Progenitor cell of endocrine pancreas (in vitro differentiated cells): ENCODE measurements at regions not wholly inside any gene's neighbourhood (a gene's known extent, or its start where the extent isn't known, plus 50 kb on each side); places are given as distances from the start of the nearest gene placed in this dataset.

Experiments
- DNase-seq: peaks from one replicate; pipeline ENCODE4 v3.0.0; 2021; ENCODE audit warnings: low spot score; ENCODE audit not compliant: unreplicated experiment
- H3K27ac Mint-ChIP-seq: 2 replicates; pipeline ENCODE4 v1.8.0; 2021; ENCODE audit warnings: mild to moderate bottlenecking, moderate library complexity, mixed read lengths
- H3K27me3 Mint-ChIP-seq: 2 replicates; pipeline ENCODE4 v1.8.0; 2021; ENCODE audit warnings: mixed read lengths
- H3K36me3 Mint-ChIP-seq: 2 replicates; pipeline ENCODE4 v1.8.0; 2022; ENCODE audit warnings: mixed read lengths; ENCODE audit not compliant: insufficient read depth
- H3K4me1 Mint-ChIP-seq: 2 replicates; pipeline ENCODE4 v1.8.0; 2021; ENCODE audit warnings: low read depth, mixed read lengths
- H3K4me3 Mint-ChIP-seq: 2 replicates; pipeline ENCODE4 v1.8.0; 2021; ENCODE audit warnings: low read depth, mild to moderate bottlenecking, moderate library complexity, mixed read lengths
- H3K9me3 Mint-ChIP-seq: 2 replicates; pipeline ENCODE4 v1.8.0; 2021; ENCODE audit warnings: low read depth, mixed read lengths
- TF ChIP-seq, protein P1 (sequence below): fragments of 200-600 bp; sonication (generic); IDR thresholded peaks from one replicate; pipeline ENCODE4 v1.5.0; 2021; ENCODE audit warnings: antibody characterized with exemption, mild to moderate bottlenecking; ENCODE audit not compliant: unreplicated experiment

DNA sequence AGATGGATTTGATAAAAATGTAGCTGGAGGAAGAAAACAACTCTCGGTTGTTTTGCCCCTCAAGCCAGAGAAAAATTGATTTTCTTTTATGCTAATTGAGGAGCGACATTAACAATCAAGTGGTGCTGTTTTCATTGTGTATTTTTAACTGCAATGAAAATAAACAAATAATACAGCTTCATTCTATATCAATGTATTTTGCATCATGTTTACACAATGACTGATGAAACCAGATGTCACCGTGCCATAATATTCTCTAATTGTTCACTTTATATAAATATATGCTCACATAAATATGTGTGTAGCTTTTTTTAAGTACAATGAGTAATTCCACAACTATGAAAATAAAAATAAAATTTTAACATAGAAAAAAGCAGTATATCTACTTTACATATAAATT lies 139.0 kb upstream of the PRDM9 start:
- H3K27ac Mint-ChIP-seq = no peak overlapping the region
- H3K4me3 Mint-ChIP-seq = no peak overlapping the region
- no peak for DNase-seq
- TF ChIP-seq, protein P1, sequence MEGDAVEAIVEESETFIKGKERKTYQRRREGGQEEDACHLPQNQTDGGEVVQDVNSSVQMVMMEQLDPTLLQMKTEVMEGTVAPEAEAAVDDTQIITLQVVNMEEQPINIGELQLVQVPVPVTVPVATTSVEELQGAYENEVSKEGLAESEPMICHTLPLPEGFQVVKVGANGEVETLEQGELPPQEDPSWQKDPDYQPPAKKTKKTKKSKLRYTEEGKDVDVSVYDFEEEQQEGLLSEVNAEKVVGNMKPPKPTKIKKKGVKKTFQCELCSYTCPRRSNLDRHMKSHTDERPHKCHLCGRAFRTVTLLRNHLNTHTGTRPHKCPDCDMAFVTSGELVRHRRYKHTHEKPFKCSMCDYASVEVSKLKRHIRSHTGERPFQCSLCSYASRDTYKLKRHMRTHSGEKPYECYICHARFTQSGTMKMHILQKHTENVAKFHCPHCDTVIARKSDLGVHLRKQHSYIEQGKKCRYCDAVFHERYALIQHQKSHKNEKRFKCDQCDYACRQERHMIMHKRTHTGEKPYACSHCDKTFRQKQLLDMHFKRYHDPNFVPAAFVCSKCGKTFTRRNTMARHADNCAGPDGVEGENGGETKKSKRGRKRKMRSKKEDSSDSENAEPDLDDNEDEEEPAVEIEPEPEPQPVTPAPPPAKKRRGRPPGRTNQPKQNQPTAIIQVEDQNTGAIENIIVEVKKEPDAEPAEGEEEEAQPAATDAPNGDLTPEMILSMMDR = no peak
- H3K4me1 Mint-ChIP-seq = no peaks in the 10 kb centered on the region
- peaks cover 3% of the 10 kb centered on the region for H3K9me3 Mint-ChIP-seq
- no peaks in the 10 kb centered on the region for H3K36me3 Mint-ChIP-seq
- no peaks in the 10 kb centered on the region for H3K27me3 Mint-ChIP-seq

DNA sequence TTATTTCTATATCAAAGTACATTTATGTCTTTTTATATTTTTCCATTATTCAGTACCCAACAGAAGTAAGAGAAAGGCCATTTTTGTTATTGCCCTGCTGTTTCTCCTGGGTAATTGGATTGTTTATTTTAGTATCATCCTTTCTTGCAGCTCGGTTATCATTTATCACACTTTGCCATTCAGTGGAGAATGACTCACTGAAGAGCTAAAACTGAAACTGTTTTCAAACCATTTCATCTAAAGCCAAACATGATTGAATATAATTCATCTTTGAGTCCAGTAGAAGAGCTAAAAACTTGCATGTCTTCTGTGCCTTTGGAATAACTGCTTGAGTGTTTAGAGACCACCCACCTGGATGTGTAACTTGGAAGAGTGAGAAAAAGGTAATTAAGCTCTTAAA lies 139.5 kb upstream of the PRDM9 start:
- H3K27me3 Mint-ChIP-seq = no peaks in the 10 kb centered on the region
- no peak for DNase-seq
- peaks cover 3% of the 10 kb centered on the region for H3K9me3 Mint-ChIP-seq
- no peak overlapping the region for H3K4me3 Mint-ChIP-seq
- no peak overlapping the region for H3K27ac Mint-ChIP-seq
- H3K36me3 Mint-ChIP-seq = no peaks in the 10 kb centered on the region
- no peaks in the 10 kb centered on the region for H3K4me1 Mint-ChIP-seq
- TF ChIP-seq, protein P1 = no peak

DNA sequence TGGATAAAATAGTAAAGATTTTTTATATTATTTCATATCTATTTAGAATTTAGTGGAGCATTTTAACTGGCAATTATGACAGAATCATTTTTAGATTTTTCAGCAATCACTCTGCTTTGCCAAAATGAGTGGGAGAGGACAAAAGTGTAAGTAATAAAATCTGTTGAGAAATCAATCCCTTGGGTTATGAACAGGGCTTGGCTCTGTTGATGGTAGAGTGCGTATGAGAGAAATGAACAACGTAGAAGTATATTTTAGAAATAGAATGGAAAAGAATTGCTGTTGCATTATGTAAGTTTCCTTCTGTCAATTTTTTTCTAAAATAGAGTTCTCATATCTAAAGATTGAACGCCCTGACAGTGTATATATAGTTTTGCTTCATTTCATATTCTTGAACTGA lies 154.1 kb upstream of the PRDM9 start:
- no peak overlapping the region for H3K4me3 Mint-ChIP-seq
- H3K9me3 Mint-ChIP-seq = no peaks in the 10 kb centered on the region
- TF ChIP-seq, protein P1 = no peak
- no peaks in the 10 kb centered on the region for H3K36me3 Mint-ChIP-seq
- DNase-seq = no peak
- no peak overlapping the region for H3K27ac Mint-ChIP-seq
- no peaks in the 10 kb centered on the region for H3K27me3 Mint-ChIP-seq
- H3K4me1 Mint-ChIP-seq = no peaks in the 10 kb centered on the region

DNA sequence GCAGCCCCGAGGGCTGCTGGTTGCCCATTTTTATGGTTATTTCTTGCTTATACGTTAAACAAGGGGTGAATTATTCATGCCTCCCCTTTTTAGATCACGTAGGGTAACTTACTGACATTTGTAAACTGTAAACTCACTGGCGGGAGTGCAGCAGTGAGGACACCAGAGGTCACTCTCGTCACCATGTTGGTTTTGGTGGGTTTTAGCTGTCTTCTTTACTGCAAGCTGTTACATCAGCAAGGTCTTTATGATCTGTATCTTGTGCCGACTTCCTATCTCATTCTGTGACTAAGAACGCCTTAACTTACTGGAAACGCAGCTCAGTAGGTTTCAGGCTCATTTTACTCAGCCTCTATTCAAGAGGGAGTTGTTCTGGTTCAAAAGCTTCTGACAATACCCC lies 155.0 kb upstream of the PRDM9 start:
- Mint-ChIP-seq H3K36me3 (no peaks in the 10 kb centered on the region), H3K27me3 (no peaks in the 10 kb centered on the region), H3K4me3 (no peak overlapping the region), H3K9me3 (no peaks in the 10 kb centered on the region), H3K4me1 (no peaks in the 10 kb centered on the region), H3K27ac (no peak overlapping the region)
- TF ChIP-seq, protein P1 = no peak
- no peak for DNase-seq

DNA sequence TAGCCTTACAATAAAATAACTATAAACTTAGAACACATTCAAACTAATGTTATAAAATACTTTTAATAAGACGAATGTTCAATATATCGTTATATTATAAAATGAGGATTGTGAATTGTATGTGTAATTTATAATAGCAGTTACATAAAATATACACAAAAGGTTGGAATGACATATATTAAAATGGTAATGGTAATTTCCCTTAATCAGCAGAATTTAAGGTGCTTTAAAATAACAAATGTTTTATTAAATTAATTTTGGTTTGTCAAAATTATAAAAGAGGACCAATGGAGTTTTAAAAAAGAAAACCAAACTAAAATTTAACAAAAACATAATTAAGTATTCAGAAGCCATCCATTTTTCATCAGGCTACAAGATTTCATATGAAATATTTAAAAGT lies 164.3 kb upstream of the PRDM9 start:
- H3K27me3 Mint-ChIP-seq = no peaks in the 10 kb centered on the region
- no peak overlapping the region for H3K27ac Mint-ChIP-seq
- no peaks in the 10 kb centered on the region for H3K36me3 Mint-ChIP-seq
- H3K4me3 Mint-ChIP-seq = no peak overlapping the region
- no peak for DNase-seq
- TF ChIP-seq, protein P1 = no peak
- peaks cover 3% of the 10 kb centered on the region for H3K9me3 Mint-ChIP-seq
- peaks cover 1% of the 10 kb centered on the region for H3K4me1 Mint-ChIP-seq
